NCI-H128 (cell line): ENCODE measurements at regions not wholly inside any gene's neighbourhood (a gene's known extent, or its start where the extent isn't known, plus 50 kb on each side); places are given as distances from the start of the nearest gene placed in this dataset.
A peak's percentile ranks its signal among the peaks of the same experiment; 100 is the strongest.

Experiments used
- DNase-seq: peaks from one replicate; lab custom pipeline; 2025; ENCODE audit not compliant: unreplicated experiment; lab: John Stamatoyannopoulos, UW

DNA sequence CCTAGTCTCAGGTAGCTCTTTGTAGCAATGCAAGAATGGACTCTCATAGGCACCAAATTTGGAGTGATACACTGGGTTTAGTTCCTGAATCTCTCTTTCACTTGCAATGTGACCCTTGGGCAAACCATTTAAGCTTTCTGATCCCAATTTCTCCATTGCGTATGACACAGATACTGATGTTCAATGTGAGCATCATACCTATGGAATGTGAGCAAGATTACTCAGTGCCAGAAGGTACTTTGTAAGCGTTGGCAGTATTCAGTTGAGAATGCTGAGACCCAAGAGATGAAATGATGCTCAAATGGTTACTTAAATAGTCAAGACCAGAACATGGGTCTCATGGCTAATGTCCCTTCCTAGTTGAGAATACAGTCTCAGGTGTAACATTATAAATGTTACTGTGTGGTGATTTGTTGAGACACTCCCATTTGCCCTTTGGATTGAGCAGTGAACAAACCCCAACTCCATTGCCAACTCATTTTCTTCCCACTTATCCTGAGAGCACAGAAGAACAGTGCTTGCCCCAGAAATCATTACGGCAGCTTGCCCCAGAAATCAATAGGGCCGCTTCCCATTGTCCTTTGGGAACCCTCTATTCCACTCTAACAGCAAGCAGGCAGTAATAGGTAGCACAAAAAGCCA, 134.1 kb downstream of the SOX9 start:
- no peak for DNase-seq

DNA sequence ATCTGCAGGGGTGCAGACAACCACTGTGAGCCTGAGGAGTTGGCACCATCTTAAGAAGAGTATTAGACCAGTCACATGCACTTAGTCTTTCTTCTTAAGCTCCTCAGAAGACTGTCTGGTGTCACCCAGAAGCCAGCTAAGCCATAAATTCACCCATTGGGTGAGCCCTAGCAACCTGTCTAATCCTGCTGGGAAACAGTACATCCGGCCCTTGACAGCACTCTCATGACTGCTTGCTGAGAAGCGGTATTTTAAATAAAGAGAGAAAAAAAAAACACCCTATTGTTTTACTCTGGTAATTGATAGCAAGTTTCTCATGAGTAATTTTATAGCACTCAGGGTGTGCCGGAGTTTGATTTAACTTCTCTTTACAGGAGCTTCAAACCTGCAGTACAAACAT, 134.7 kb downstream of the SOX9 start:
- no peak for DNase-seq

DNA sequence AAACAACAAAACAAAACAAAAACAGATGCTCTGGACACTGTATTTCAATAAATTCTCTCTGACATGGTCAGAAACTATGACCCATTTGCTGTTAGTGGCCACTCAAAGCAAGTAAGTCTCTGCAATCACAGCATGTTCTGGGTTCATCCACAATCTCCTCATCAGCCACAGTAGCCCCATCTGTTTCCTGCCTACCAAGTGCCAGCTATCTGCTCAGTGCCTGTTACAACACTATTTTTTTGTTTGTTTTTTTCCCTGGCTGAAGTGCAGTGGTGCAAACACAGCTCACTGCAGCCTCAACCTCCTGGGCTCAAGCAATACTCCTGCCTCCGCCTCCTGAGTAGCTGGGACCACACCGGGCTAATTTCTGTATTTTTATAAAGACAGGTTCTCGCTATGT, 137.9 kb downstream of the SOX9 start:
- DNase-seq = no peak

DNA sequence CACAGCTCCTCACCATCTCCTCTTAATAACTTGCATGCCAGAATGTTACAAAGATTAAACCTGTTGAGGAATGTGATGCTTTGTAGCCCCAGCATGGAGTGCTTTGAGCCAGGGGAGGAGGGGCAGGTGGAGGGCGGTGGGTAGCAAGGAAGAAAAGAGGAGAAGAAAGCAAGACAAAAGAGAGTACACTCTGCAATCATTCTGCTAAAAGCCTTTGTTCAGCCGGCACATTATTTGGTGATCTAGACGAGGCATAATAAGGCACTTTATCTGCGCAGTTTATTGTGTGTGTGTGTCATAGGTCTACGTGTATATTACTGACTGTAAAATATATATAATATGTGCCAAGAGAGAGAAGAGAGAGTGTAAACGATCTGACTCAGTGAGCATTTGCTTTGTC, 139.1 kb downstream of the SOX9 start:
- DNase-seq = no peak

DNA sequence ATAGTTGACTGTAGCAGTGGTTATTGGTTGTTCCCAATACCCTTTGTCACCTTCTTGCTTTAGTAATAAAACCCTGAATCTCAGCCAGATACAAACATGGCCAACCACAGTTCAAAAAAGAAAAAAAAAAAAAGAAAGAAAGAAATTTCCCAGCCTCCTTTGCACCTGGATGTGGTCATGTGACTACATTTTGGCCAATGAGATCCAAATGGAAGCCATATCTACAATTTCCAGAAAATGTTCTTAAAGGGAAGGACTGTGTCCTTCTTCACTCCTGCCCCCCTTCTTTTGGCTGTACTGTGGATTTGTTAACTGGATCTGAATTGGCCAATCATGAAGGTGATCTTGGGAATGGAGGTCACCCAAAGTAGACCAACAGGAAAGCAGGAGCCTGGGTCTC, 141.9 kb downstream of the SOX9 start:
- no peak for DNase-seq

DNA sequence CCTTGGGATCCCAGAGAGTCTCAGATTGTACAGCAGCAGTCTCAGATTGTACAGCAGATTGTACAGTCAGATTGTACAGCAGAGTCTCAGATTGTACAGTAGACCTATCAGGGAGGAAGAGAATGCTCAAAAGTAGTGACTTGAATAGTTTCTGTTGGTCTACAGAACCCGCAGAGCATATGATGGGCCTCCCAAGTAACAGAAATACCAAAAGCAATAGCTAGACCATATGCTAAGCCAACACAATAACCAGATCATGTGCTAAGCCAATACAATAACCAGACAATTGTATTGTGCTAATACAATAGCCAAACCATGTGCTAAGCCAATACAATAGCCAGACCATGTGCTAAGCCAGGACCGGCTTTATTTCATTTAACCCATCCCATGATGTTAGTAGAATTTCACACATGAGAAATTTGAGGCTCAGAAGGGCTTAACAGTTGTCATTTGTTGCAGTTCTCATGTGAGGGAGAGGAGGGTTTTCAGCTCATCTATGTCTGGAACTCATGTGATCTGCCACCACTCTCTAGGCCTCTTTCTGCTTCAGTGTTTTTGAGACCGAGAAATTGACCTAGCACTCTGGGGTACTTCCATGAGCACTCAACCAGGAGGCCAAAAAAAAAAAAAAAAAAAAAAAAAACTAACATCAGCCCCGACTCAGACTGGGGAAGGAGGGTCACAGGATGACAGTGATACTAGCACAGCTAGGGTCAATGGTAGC, 144.0 kb downstream of the SOX9 start:
- no peak for DNase-seq

DNA sequence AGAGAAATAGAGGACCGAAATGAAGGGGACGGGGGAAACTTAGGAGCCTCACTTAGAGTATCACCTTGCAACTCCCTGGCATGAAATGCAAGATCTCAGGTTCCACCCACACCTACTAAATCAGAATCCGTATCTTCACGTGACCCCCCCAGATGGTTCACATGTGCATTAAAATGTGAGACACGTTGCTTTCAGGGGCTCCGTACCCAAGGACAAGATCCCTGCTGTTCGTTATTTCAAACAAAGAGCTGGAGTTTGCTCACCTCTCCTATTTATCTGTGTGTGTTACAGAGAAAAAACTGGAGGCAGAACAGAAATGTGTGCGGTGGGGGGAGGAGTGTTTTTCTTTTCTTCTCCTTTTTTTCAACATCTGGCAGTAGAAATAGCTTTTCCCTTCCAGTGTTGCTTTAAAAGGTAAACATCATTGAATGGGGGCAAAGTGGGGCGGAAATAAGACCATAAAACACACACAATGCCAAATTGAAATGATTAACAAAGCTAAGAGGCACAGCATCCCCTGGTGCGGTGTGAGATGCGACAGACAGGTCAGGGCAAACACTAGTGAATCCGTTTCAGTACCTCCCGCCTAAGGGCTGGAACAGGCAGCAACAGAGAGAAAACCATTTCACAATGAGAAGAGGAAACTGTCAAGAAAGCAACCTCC, 145.4 kb downstream of the SOX9 start:
- DNase-seq = peak; percentile 56

DNA sequence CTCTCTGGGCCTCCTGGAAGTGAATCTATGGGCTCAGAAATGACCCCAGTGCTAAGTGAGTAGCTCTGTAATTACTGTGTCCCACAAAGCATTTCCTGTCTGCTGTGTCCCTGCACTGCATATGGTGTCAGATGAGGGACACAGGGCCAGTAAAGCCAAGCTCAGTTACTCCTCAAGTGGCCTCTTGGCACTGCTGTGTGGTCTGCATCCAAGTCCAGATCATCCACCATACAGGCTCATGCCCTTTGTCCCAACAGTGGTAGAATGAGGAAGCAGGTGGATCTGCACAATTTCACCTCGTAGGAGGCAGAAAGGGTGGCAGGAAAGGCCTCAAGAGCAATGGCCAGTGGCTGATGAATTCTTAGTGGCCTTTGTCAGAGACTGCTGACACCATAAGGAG, 146.8 kb downstream of the SOX9 start:
- DNase-seq = no peak

DNA sequence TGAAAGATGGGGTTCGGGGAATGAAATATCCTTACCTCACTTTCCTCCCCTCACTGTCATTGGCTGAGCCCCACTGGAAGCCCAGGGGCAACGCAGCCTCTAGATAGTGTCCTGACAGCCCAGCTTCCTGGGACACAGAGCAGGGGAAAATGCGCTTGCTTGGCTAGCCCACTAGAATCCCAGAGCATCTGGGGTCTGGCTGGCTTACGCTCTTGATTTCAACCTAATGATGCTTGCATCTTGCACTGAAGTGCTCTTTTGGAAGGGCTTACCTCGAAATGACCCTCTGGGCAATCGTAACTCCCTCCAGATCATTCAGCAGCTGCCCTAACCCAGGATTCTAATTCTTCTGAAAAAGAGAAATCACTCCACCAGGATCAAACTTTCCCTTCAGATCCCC, 147.6 kb downstream of the SOX9 start:
- DNase-seq = no peak

DNA sequence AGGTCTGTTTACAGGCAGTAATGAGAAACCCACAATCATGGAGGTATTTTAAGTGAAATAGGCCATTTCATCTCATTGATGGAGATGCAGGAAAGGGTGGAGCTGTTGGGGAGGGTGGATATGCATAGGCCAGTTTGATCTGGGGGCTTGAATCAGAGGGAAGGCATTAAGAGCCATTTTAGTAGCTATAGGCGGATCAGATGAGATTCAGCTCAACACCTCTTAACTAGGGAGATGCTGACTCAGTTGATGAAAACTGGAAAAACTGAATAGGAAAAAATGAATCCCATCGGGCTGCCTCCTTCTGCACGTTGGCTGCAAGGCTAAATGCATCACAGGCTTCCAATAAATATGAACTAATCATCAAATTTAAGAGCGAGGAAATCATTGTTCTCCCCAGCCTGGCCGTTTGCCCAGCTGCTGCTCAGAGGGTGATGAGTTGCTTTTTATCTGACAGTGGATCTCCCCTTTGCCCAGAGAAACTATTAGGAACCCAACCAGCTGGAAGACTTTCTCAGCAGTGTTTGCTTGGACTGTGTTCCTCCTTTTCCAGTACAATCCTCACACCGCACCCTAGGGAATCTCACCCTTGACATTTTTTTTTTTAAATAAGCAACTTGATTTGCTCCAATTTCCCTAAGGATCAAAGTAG, 149.6 kb downstream of the SOX9 start:
- peak; percentile 1 for DNase-seq

DNA sequence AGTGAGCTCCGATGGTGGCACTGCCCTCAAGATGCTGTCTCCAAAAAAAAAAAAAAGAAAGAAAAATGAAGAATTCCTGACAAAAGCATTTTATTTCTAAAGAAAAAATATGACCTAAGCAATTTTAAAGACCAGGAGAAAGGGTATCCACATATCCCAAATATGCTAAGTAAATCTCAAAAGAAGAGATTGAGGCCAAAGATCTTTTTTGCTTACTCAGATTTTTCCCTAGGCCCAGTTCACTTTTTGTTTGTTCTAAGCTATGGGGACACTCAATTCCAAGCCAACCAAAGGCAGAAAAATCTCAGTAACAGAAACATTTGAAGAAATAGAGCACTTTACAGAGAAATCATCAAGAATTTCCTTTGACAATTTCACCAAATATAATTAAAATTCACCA, 150.8 kb downstream of the SOX9 start:
- no peak for DNase-seq

DNA sequence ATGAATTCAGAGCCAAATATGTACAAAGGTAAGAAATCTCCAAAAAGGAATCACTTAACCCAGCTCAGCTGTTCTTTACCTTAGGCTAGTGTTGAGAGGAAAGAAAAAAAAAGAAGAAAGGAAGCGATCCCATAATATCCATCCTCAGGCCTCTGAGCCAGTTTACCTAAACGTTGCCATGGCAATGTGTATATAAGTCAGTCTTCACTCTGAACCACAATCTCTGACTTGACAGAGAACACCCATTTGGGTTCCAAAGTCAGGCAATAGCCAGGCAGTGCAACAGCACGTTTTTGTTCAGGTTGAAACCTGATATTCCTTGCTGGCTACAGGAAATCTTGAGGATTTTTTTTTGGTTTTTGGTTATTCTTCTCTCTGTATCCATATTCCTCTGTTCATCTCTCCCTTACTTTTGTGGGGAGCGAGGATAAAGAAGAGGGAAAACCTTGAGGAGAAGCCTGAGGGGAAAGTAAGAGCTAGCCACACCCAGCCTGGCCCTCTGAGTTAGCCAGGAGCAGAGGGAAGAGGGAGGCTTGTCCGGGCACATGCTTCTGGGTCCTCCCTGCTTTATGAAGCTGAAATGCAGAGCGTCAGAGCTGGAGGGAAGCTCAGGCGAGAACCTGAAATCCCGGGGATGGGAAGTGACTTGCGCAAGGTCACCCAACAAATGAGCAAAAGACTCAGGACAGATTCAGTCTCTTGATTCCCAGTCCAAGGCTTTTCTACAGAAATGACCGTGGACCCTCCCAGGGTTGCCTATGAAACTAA, 152.7 kb downstream of the SOX9 start:
- DNase-seq = no peak

DNA sequence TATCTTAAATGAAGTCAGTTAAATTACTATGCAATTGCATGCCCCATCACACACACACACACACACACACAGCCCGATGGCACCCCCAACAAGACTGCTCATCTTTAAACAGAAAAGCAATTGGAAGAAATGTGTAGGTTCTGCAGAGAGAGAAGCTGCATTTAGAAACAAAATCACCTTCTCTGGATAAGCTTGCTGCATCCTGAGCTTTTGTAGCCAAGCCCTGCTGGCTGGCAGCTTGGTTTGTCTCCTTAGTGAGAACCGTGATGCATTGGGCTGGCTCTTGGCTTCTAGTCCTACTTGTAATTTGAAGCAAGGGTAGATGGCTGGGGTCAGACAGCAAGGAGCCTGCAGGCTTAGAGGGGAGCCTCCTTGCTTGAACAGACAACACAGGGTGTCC, 153.8 kb downstream of the SOX9 start:
- DNase-seq = no peak

DNA sequence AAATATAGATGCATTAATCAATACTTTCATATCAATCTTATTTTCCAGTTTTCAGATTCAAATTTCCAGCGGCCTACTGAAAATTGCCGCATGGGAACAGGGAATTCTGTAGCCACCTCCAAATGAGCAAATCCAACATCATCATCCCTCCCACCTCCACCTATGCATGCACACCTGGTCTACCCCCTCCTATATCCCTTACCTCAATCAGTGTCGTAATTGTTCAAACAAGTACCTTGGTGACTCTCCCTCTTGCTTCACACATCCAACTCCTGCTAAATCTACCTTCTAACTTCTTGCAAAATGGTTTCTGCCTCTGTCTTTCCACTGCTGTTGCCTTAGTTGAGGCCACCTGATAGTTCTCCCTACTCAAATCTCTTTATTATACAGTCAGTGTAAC, 160.1 kb downstream of the SOX9 start:
- no peak for DNase-seq

DNA sequence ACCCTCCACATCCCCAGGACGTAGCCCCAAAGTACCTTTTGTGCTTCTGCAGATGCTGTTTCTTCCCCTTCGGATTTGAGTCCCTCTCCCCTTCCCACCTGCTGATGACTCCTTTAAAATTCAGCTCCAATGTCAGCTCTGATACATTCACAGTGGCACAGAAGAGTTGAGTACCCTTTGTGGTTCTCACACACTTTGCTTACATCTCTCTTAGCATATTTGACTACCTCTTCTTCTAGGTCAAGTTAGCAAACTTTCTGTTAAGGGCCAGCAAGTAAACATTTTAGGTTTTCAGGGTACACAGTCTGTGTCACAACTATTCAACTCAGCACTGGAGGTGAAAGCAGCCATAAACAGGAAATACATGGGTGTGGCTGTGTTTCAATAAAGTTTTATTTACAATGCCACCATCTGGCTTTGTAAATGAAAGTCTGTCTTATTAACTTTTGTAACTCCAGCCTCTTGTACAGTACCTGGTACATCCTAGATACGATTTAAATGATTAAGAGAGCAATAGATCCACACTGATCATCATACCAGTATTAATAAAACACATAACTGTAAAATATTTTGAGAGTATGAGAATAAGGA, 161.7 kb downstream of the SOX9 start:
- no peak for DNase-seq

DNA sequence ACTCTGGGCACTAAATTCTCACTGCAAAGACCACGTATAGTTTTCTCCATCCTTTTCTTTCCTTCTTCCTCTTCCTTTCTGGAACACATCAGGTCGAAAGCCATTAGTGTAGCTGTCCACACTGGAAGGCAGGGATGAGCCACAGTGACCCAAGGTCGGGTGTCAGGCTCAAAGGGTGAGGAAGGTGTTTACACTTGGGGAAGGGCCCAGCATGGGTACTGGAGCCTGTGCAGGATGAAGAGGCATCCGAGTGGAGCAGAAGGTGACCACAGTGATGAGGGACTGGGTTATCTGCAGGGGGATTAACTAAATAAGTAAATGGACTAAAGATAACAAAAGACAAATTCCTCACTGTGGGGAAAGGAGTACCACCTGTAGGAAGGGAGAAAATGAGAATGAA, 164.0 kb downstream of the SOX9 start:
- no peak for DNase-seq

DNA sequence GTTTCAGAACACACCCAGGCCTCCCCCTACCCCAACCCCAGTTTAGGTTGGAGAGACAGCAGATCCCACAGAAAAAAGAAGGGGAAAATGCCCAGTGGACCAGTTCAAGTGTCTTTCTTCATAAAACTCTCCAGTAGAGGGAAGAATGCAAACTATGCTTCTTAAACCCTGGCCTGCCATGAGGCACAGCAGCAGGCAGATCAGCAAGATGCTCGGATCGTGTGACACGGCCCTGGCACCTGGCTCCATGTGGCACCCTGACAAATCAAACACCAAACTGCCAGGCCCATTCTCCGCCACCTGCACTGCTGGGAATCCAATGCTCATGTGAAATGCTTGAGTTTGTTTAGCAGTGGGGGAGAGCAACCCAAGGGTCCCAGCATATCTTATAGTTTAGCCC, 166.8 kb downstream of the SOX9 start:
- DNase-seq = no peak

DNA sequence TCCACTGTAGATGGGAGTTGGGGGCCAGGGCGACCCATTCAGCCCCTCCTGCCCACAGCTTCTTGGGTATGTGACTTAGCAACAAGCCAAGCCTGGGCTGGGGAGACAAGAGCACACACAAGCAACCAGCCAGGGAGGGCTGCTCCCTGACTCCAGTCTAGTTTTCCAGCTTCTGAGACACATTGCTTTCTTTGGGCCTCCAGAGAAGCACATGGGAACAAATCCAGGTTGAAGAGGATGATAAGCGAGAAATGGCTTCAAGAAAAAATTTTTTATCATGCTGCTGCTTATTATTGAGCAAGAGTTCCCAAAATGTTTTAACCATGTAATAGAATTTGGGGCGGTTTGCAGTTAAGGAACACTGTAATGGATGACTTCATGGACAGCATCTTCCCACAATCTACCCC, 173.7 kb downstream of the SOX9 start:
- no peak for DNase-seq

DNA sequence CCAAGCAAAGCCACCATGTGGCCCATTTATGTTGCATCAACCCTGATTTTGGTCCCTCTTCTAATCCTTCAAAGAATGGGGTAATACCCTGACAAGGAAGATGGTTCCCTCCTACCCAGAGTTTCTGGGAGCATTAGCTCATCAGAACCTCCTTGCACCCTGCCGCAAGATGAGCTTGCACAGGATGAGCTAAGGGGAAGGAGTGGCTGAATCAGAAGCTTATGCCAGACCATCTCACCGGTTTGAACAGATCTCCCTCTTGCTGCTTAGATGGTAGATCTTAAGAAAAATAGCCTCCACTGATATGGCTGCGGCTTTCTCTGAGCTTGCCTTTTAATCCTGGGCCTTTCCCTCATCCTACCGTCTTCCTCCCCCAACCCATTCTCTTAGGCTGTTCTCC, 175.1 kb downstream of the SOX9 start:
- no peak for DNase-seq

DNA sequence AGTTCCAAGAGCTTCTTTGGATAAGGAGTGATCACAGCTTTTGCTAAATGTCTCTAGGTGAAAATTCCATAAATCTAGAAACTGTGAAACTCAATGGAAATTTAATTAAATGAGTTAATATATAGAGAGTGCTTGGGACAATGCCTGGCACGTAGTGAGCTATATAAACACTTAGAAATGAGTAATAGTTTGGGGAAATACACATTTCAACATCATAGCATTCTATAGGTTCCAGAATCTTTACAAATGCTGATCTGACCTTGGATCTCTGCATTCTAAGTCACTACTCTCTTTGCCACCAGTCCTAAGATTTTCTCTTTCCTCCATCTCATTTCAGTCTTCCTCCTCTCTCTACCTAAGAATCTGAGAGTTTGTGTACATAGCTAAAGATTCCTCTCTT, 175.6 kb downstream of the SOX9 start:
- no peak for DNase-seq
